ENCODE measurements at regions not wholly inside any gene's neighbourhood (a gene's known extent, or its start where the extent isn't known, plus 50 kb on each side); places are given as distances from the start of the nearest gene placed in this dataset.

GRCh38 chr6:54009052-54009654 is 102.1 kb upstream of the MLIP start:
- TF ChIP-seq ZNF263 (CRISPR knock-in tag; IDR thresholded peaks at IDR 0.05; ENCODE audit: low read depth) (no peak), ATF3 (CRISPR knock-in tag; conservative IDR thresholded peaks at IDR 0.05) (no peak), CTCF (IDR thresholded peaks at IDR 0.05) (no peak)
- Mint-ChIP-seq H3K36me3 (no peaks in the 10 kb centered on the region), H3K4me1 (peaks cover 2% of the 10 kb centered on the region; the same call in 1 of the 2 replicates), H3K27ac (no peak overlapping the region), H3K27me3 (ENCODE audit: low read depth) (no peaks in the 10 kb centered on the region), H3K4me3 (no peak overlapping the region), H3K9me3 (peaks cover 8% of the 10 kb centered on the region)
- ATAC-seq (no peak), DNase-seq (ENCODE audit: low spot score) (no peak)
- CTCF ChIA-PET: no interaction called here
- POLR2A ChIA-PET: no interaction called here

- H3K27me3 Mint-ChIP-seq (ENCODE audit: low read depth): no peaks in the 10 kb centered on the region
- TF ChIP-seq GABPB1 (CRISPR knock-in tag; IDR thresholded peaks at IDR 0.05) (no peak), TP53 (CRISPR knock-in tag; IDR thresholded peaks at IDR 0.05) (no peak), TCF7 (CRISPR knock-in tag; IDR thresholded peaks at IDR 0.05; ENCODE audit: low read depth) (no peak), ESRRA (CRISPR knock-in tag; IDR thresholded peaks at IDR 0.05; ENCODE audit: borderline replicate concordance) (no peak), IRF2 (CRISPR knock-in tag; IDR thresholded peaks at IDR 0.05; ENCODE audit: borderline replicate concordance, low read depth) (no peak), ZNF423 (CRISPR knock-in tag; IDR thresholded peaks at IDR 0.05) (no peak), USF1 (CRISPR knock-in tag; IDR thresholded peaks at IDR 0.05) (no peak), TEAD1 (CRISPR knock-in tag; IDR thresholded peaks at IDR 0.05) (no peak), ETV6 (CRISPR knock-in tag; IDR thresholded peaks at IDR 0.05) (no peak), ARID4B (CRISPR knock-in tag; IDR thresholded peaks at IDR 0.05; ENCODE audit: borderline replicate concordance) (no peak), SP1 (CRISPR knock-in tag; conservative IDR thresholded peaks at IDR 0.05) (no peak), AFF4 (CRISPR knock-in tag; IDR thresholded peaks at IDR 0.05; ENCODE audit: borderline replicate concordance) (no peak)
- no peak overlapping the region for H3K4me3 Mint-ChIP-seq
- peaks cover 8% of the 10 kb centered on the region for H3K4me1 Mint-ChIP-seq
- ChIA-PET POLR2A (no interaction called here), CTCF (no interaction called here)
- H3K9me3 Mint-ChIP-seq: peaks cover 8% of the 10 kb centered on the region
- H3K27ac Mint-ChIP-seq: no peak overlapping the region
- DNase-seq (ENCODE audit: low spot score): no peak
- H3K36me3 Mint-ChIP-seq: no peaks in the 10 kb centered on the region
- ATAC-seq: no peak
Observed at GRCh38 chr6:54010340-54011276, 100.6 kb upstream of the MLIP start.

Data from WTC11 (cell line).